D341Med (cell line): ENCODE measurements at regions not wholly inside any gene's neighbourhood (a gene's known extent, or its start where the extent isn't known, plus 50 kb on each side); places are given as distances from the start of the nearest gene placed in this dataset.

Experiments
- DNase-seq: peaks from one replicate; pipeline ENCODE4 v3.0.0; 2012; ENCODE audit warnings: low spot score

- DNase-seq, result no peak
Observed at GRCh38 chr2:236317938-236318396, 53.8 kb upstream of the ASB18 start.

- DNase-seq, result no peak
Observed at GRCh38 chr2:236318401-236318800, 54.2 kb upstream of the ASB18 start.

DNA sequence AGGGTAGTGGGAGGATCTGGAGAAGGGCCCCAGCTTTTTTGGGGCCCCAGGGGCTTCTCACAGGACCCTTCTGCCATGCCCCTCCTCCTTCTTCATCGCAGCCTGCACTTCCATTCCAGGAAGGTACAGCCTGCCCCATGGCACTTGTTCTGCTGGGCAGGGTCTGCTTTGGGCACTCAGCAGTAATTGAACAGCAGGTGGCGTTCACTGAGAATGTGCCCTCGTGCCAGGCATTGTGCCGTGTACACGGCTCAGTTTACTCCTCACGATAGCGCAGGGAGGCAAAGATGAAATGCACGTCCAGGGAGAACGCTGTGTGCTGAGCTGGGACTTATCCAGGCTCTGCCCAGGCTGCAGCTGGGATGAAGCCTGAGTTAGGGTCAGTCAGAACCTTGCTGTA is 54.8 kb upstream of the ASB18 start:
- DNase-seq, result no peak

GRCh38 chr2:236321415-236321814 is 57.2 kb upstream of the ASB18 start:
- no peak for DNase-seq

DNA sequence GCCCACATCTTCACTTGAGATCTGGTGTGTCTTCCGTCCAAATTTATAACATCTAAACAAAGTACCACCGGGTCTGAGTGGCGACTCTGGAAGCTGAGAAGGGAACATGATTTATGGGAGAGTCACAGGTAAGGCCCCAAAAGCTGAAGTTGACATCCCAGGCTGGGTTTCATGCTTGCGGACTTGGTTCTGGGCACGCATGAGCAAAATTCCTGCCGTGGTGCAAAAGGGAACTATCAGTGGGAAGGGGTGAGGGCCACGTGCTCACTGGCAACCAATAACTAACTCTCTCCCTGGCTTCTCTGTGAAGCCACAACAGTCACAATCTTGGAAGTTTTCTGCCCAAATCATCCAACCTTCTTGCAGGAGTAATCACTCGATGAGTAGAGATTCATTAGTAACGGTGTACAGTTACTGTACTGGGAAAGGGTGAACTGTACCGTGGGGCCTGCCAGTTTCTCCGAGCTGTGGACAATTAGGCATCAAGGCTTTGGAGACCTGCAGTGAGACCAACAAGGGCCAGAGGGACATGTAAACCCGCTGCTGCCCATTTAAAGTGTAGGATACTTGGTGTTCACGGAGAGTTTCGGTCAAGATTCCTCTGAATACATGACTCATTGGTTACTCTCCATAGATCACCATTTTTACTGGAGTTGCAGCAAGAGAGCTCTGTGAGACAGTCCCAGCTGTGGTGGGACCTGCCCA is 69.4 kb upstream of the ASB18 start:
- DNase-seq, result no peak

GRCh38 chr2:236334122-236334876 is 70.1 kb upstream of the ASB18 start:
- no peak for DNase-seq

- no peak for DNase-seq
Observed at GRCh38 chr2:236335696-236336574, 71.7 kb upstream of the ASB18 start.

DNA sequence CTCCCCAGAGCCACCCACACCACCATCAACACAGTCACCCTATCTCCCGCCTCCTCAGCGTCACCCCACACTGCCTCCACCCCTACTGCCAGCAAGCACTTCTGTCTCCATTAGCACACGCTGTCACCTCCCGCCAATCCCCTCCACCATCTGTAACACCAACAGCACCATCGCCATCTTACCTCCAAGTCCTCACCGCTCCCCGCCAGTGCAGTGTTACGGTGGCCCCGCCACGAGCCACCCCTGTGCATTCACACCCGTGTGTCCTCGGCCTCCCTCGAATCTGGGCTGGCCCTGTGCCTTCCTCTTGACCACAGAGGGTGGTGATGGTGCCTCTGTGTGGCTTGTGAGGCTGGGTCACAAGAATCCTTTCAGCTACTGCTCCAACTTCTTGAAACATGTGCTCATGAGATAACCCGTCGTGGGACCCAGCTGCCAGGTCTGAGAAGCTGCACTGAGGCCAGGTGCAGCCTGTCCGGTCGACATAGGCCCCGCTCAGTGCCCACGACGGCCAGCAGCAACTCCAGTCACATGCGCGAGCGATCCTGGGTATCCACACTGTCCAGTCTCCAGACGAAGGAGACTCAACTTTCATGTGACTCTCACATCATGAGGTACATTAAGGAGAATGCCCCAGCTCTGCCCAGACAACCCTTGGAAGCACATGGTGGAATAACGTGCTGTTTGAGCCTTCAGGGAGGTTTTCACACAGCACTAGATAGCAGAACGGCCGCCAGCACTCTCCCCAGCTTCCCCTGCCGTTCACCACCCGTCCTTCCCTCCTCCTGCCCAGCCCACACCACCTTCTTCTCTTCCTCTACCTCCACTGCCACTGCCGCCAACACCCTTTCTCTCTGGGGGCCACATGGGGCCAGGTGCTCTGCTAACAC is 72.6 kb upstream of the ASB18 start:
- no peak for DNase-seq

DNA sequence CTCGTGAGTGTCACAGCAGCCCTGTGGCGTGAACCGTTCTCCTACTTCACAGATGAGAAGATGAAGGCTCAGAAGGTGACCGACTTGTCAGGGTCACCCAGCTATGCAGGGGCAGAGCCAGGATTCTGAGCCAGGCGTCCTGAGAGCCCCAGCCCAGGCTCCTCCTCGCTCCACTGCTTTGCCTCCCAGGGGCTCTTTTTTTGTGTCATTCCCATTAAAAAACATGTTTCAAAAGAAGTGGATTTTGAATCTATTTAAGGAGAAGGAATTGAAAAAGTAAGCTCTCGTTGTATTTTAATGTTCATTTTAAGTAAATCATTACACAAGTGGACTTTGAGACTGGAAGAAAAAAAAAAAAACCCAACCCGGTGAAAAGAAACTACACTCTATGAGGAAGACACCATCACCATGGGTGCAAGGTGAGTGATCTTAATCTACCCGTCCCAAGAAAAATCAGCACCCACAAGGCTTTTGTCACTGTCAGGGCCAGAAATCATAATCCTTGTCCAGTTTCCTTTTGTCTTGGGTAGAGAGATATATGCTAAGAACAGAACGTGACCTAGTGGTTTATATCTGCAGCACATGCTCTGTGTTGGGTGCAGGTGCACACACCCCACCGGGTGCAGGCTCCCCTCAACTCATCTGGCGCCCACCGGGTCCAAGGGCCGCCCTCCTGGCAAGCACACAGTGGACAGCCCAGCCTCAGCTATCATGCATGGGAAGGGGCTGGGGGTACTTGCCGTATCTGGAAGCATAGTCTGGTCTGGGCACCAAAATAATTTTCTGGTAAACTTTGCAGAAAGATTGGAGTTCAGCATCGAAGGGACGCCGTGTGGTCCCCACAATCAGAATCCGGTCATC is 73.5 kb upstream of the ASB18 start:
- DNase-seq, result no peak

DNA sequence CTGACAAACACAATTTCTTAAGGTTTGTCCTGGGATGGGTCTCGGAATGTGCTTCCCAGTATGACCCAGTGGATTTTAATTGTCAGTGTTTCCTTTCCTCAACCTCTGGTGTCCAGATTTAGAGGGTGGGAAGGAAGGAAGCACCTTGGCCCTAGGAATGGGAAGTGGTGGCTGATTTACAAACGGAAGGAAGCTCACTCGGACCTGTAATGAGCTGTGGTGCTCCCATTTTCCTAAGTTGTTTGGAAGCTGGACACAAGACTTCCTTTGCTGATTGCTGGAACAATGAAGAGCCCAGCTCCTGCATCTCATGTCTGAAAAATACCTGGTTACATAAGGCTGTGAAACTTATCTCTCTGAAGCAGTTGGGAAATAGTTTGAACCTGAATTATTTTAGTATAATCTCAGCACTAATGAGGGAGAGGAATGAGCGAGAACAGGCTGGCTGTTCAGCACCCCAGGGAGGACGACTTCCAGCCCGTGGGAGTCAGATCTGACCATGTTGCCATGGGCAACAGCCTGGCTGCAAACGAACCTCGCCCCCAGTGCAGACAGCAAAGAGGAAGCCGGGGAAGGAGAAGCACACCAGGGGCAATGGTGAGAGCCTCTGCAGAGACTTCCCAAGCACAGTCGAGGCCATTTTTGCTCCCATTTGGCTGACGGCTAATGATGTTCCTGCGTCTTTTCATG is 74.4 kb upstream of the ASB18 start:
- DNase-seq, result no peak

- no peak for DNase-seq
Observed at GRCh38 chr2:236340251-236340650, 76.0 kb upstream of the ASB18 start.

GRCh38 chr2:236341067-236341466 is 76.9 kb upstream of the ASB18 start:
- no peak for DNase-seq

DNA sequence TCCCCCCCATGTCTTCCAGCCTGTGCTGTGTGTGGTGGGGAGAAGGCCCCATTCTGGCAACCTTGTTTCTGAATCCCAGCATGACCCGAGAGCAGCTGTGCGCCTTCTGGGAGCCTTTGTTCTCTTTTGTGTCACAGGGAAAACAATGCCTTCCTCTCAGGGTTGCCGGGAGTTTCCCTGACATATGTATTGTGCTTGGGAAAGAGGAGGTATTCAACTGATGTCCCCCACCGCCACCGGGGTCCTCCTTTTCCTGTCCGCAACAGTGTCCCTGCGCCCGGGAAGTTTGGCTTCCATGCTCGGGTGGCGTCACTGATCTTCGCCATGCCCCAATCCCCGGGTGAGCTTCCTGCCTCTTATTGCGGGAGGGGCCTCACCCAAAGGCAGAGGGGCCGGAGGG is 77.5 kb upstream of the ASB18 start:
- DNase-seq, result no peak

GRCh38 chr2:236342507-236342906 is 78.3 kb upstream of the ASB18 start:
- no peak for DNase-seq

- no peak for DNase-seq
Observed at GRCh38 chr2:236342951-236343350, 78.7 kb upstream of the ASB18 start.

DNA sequence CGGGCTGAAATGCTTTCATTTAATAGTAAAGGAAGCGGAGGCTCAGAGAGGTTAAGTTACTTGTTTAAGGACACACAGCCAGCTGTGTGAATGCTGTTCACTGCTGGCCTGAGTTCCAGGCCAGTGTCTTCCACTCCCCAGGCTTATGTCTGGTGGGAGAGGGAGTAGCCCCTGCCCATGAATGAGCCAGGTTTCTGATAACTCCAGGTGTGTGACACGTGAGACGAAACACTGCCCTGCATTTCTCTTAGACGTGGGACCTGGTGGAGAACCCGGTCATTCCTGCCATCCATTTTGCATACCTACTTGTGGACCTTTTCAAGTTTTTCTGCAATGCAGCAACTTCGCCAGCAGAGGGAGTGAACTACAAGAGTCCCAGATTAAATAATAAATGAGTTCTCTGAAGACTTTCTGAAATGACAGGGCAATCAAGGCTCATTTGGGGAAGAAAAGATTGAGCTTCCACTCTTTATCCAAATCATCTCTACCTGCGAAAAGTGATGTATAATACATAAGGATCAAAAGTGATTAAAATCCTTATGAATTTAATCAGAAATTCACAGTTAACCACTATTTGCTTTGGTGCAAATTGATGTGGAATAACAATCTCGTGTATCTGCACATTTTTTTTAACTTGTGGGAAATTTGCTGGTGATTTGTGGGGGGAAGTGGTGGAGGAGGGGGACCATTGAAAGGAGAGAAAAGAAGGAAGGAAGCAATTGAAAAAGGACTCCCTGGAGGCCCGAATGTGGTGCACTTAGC is 79.4 kb upstream of the ASB18 start:
- DNase-seq, result peak; percentile 68

DNA sequence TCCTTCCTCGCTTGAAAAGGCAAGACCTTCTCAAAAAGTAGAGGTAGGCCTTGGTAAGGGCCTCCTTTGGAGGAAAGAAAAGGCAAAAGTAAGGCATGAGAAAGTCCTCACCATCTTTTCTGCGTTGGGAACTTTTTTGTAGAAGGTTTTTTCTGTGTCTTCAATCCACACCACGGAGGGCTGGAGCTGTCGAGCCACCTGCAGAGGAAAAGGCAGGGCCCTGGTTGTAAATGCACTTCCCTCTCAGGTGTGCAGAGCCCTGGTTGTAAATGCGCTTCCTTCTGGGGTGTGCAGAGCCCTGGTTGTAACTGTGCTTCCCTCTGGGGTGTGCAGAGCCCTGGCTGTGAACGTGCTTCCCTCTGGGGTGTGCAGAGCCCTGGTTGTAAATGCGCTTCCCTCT is 80.2 kb upstream of the ASB18 start:
- DNase-seq, result no peak

- no peak for DNase-seq
Observed at GRCh38 chr2:236345081-236345714, 81.0 kb upstream of the ASB18 start.

GRCh38 chr2:236346366-236346765 is 82.2 kb upstream of the ASB18 start:
- no peak for DNase-seq
